Liver (tissue), 8 donors: ENCODE measurements at regions not wholly inside any gene's neighbourhood (a gene's known extent, or its start where the extent isn't known, plus 50 kb on each side); places are given as distances from the start of the nearest gene placed in this dataset.
A peak's percentile ranks its signal among the peaks of the same experiment; 100 is the strongest.

Source experiments
- DNase-seq: peaks from one replicate; pipeline ENCODE4 v3.0.0-alpha.2; 2017; ENCODE audit warnings: low spot score
- H3K27ac ChIP-seq, 2 donors: one replicate each; pipeline ENCODE4 v1.7.0; 2013; ENCODE audit warnings: inconsistent platforms in 2 of 2, low read length in 2 of 2, control low read depth in 1 of 2, low read depth in 1 of 2, mild to moderate bottlenecking in 1 of 2
- H3K27me3 ChIP-seq, 4 donors: one replicate each; pipeline versions ENCODE4 v1.6.1 to v1.7.0; 2013; ENCODE audit warnings: low read length in 3 of 4, inconsistent platforms in 1 of 4, mild to moderate bottlenecking in 1 of 4, moderate library complexity in 1 of 4; ENCODE audit not compliant: control insufficient read depth in 4 of 4, insufficient read depth in 4 of 4
- H3K36me3 ChIP-seq, 4 donors: one replicate each; pipeline versions ENCODE4 v1.6.1 to v1.7.0; 2013; ENCODE audit warnings: low read length in 3 of 4, mild to moderate bottlenecking in 3 of 4, low read depth in 1 of 4, moderate library complexity in 1 of 4; ENCODE audit not compliant: control insufficient read depth in 4 of 4, insufficient read depth in 3 of 4
- H3K4me1 ChIP-seq, 4 donors: one replicate each; pipeline versions ENCODE4 v1.6.1 to v1.7.0; 2013; ENCODE audit warnings: low read length in 3 of 4, mild to moderate bottlenecking in 3 of 4, moderate library complexity in 1 of 4; ENCODE audit not compliant: control insufficient read depth in 4 of 4, insufficient read depth in 4 of 4
- H3K4me3 ChIP-seq, 3 donors: one replicate each; pipeline versions ENCODE4 v1.6.1 to v1.7.0; 2013; ENCODE audit warnings: low read length in 3 of 3, control low read depth in 1 of 3, low read depth in 1 of 3, mild to moderate bottlenecking in 1 of 3
- H3K9ac ChIP-seq, 2 donors: one replicate each; pipeline ENCODE4 v1.7.0; 2013; ENCODE audit warnings: low read length in 2 of 2, mild to moderate bottlenecking in 2 of 2, moderate library complexity in 2 of 2, control low read depth in 1 of 2, low read depth in 1 of 2
- H3K9me3 ChIP-seq, 4 donors: one replicate each; pipeline versions ENCODE4 v1.6.1 to v1.7.0; 2013; ENCODE audit warnings: low read length in 3 of 4; ENCODE audit not compliant: control insufficient read depth in 4 of 4
- CTCF ChIP-seq: fragments of 150-350 bp; IDR thresholded peaks from 2 replicates; pipeline ENCODE4 v1.5.1; 2017; ENCODE audit warnings: improper control_type of control experiment, low read depth, low read length; ENCODE audit not compliant: missing input control
- FOXA1 ChIP-seq: IDR thresholded peaks from 2 replicates; pipeline ENCODE4 v1.6.1; 2016; ENCODE audit warnings: antibody characterized with exemption
- FOXA2 ChIP-seq: IDR thresholded peaks from 2 replicates; pipeline ENCODE4 v1.6.1; 2016; ENCODE audit warnings: antibody characterized with exemption
- GABPA ChIP-seq, 2 donors: IDR thresholded peaks in 1 of 2; conservative IDR thresholded peaks in 1 of 2; 2 replicates each; pipeline ENCODE4 v1.6.1; 2016; ENCODE audit warnings: antibody characterized with exemption in 2 of 2, mild to moderate bottlenecking in 1 of 2, moderate library complexity in 1 of 2
- HNF4A ChIP-seq, 2 donors: conservative IDR thresholded peaks; 2 replicates each; pipeline ENCODE4 v1.6.1; 2016; ENCODE audit warnings: antibody characterized with exemption in 2 of 2, mild to moderate bottlenecking in 2 of 2
- JUND ChIP-seq, 2 donors: IDR thresholded peaks; 2 replicates each; pipeline ENCODE4 v1.6.1; 2016; ENCODE audit warnings: antibody characterized with exemption in 2 of 2
- MAX ChIP-seq: IDR thresholded peaks from 2 replicates; pipeline ENCODE4 v1.6.1; 2016; ENCODE audit warnings: antibody characterized with exemption
- NR2F2 ChIP-seq: IDR thresholded peaks from 2 replicates; pipeline ENCODE4 v1.6.1; 2016; ENCODE audit warnings: antibody characterized with exemption
- RAD21 ChIP-seq, 2 donors: IDR thresholded peaks; 2 replicates each; pipeline ENCODE4 v1.6.1; 2016; ENCODE audit warnings: antibody characterized with exemption in 2 of 2, mild to moderate bottlenecking in 2 of 2
- RXRA ChIP-seq, 2 donors: IDR thresholded peaks; 2 replicates each; pipeline ENCODE4 v1.6.1; 2017 to 2018; ENCODE audit warnings: antibody characterized with exemption in 2 of 2, mild to moderate bottlenecking in 1 of 2
- SP1 ChIP-seq: IDR thresholded peaks from 2 replicates; pipeline ENCODE4 v1.6.1; 2018; ENCODE audit warnings: antibody characterized with exemption, mild to moderate bottlenecking
- YY1 ChIP-seq: IDR thresholded peaks from 2 replicates; pipeline ENCODE4 v1.6.1; 2016; ENCODE audit warnings: antibody characterized with exemption, mild to moderate bottlenecking
- ZBTB33 ChIP-seq: IDR thresholded peaks from 2 replicates; pipeline ENCODE4 v1.6.1; 2016; ENCODE audit warnings: antibody characterized with exemption
- WGBS: extraction: QIAGEN DNeasy Blood & Tissue Kit; methylation state at CpG from one replicate; pipeline ENCODE4 v1.1.7; 2013; 5-methylcytosine and 5-hydroxymethylcytosine counted together
- TF ChIP-seq, protein P1 (sequence below): IDR thresholded peaks from 2 replicates; pipeline ENCODE4 v1.6.1; 2016; ENCODE audit warnings: antibody characterized with exemption
- TF ChIP-seq, protein P2 (sequence below): IDR thresholded peaks from 2 replicates; pipeline ENCODE4 v1.6.1; 2016; ENCODE audit warnings: antibody characterized with exemption, mild to moderate bottlenecking
- donor health status: healthy.
- donor health status: healthy.
- donor health status: healthy.
- donor health status: healthy.
- donor health status: healthy.

GRCh38 chr16:81185416-81185815 lies 53.1 kb upstream of the BCO1 start:
- Histone ChIP-seq H3K27me3 (no peaks in the 10 kb centered on the region), H3K4me1 (no peaks in the 10 kb centered on the region), H3K36me3 (no peaks in the 10 kb centered on the region), H3K9ac (no peak overlapping the region), H3K27ac (no peak overlapping the region), H3K9me3 (no peaks in the 10 kb centered on the region), H3K4me3 (no peak overlapping the region)
- TF ChIP-seq FOXA1 (no peak), RAD21 (IDR thresholded peaks at IDR 0.05) (no peak), MAX (no peak), ZBTB33 (no peak), JUND (IDR thresholded peaks at IDR 0.05) (no peak), CTCF (no peak), NR2F2 (no peak), YY1 (no peak), SP1 (no peak)
- TF ChIP-seq, protein P1, sequence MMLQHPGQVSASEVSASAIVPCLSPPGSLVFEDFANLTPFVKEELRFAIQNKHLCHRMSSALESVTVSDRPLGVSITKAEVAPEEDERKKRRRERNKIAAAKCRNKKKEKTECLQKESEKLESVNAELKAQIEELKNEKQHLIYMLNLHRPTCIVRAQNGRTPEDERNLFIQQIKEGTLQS, result no peak
- DNase-seq, result no peak
- WGBS, result 92% methylated on average over 10 of the region's 10 CpGs

DNA sequence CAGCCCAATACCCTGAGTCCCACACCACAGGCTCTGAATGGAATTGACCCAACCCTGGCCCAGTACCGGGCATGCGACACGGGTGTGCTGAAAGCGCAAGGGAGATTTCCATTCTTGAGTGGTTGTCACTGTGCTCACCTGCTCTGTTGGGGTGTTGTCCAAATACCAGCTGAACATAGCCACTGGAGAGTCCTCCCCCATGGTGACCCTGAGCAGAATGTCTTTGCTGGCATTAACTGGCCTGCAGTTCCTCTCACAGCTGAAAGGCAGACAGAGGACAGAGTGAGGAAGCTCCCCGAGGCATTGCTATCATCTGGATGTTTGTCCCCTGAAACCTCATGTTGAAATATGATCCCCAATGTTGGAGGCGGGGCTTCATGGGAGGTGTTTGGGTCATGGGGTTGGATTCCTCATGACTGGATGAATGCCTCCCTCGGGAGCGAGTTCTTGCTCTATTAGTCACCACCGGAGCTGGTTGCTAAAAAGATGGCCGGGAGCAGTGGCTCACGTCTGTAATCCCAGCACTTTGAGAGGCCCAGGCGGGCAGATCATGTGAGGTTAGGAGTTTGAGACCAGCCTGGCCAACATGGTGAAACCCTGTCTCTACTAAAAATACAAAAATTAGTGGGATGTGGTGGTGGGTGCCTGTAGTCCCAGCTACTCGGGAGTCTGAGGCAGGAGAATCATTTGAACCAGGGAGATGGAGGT lies 57.3 kb upstream of the BCO1 start:
- Histone ChIP-seq H3K4me1 (no peaks in the 10 kb centered on the region), H3K36me3 (no peaks in the 10 kb centered on the region), H3K27ac (no peak overlapping the region), H3K4me3 (no peak overlapping the region), H3K27me3 (no peaks in the 10 kb centered on the region), H3K9ac (no peak overlapping the region), H3K9me3 (no peaks in the 10 kb centered on the region)
- 56% methylated on average over 13 of the region's 13 CpGs for WGBS
- no peak for DNase-seq
- TF ChIP-seq RAD21 (IDR thresholded peaks at IDR 0.05) (peak in 1 of 2 donors; percentile 9), JUND (IDR thresholded peaks at IDR 0.05) (peak; percentile 49 to 56), FOXA2 (no peak), NR2F2 (peak; percentile 70), YY1 (peak; percentile 39)
- TF ChIP-seq, protein P1, result no peak

GRCh38 chr16:81180578-81180977 lies 57.9 kb upstream of the BCO1 start:
- Histone ChIP-seq H3K9me3 (no peaks in the 10 kb centered on the region), H3K4me3 (no peak overlapping the region), H3K9ac (no peak overlapping the region), H3K27me3 (no peaks in the 10 kb centered on the region), H3K36me3 (no peaks in the 10 kb centered on the region), H3K27ac (no peak overlapping the region), H3K4me1 (no peaks in the 10 kb centered on the region)
- 82% methylated on average over 6 of the region's 6 CpGs for WGBS
- no peak for DNase-seq
- TF ChIP-seq, protein P2, sequence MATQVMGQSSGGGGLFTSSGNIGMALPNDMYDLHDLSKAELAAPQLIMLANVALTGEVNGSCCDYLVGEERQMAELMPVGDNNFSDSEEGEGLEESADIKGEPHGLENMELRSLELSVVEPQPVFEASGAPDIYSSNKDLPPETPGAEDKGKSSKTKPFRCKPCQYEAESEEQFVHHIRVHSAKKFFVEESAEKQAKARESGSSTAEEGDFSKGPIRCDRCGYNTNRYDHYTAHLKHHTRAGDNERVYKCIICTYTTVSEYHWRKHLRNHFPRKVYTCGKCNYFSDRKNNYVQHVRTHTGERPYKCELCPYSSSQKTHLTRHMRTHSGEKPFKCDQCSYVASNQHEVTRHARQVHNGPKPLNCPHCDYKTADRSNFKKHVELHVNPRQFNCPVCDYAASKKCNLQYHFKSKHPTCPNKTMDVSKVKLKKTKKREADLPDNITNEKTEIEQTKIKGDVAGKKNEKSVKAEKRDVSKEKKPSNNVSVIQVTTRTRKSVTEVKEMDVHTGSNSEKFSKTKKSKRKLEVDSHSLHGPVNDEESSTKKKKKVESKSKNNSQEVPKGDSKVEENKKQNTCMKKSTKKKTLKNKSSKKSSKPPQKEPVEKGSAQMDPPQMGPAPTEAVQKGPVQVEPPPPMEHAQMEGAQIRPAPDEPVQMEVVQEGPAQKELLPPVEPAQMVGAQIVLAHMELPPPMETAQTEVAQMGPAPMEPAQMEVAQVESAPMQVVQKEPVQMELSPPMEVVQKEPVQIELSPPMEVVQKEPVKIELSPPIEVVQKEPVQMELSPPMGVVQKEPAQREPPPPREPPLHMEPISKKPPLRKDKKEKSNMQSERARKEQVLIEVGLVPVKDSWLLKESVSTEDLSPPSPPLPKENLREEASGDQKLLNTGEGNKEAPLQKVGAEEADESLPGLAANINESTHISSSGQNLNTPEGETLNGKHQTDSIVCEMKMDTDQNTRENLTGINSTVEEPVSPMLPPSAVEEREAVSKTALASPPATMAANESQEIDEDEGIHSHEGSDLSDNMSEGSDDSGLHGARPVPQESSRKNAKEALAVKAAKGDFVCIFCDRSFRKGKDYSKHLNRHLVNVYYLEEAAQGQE, result no peak
- TF ChIP-seq CTCF (no peak), RXRA (IDR thresholded peaks at IDR 0.05) (no peak), GABPA (IDR thresholded peaks at IDR 0.05 in 1 of 2, conservative IDR thresholded peaks at IDR 0.05 in 1 of 2) (no peak), HNF4A (conservative IDR thresholded peaks at IDR 0.05) (no peak), RAD21 (IDR thresholded peaks at IDR 0.05) (no peak)
